Subcutaneous abdominal adipose tissue (tissue), 5 donors: ENCODE measurements at regions not wholly inside any gene's neighbourhood (a gene's known extent, or its start where the extent isn't known, plus 50 kb on each side); places are given as distances from the start of the nearest gene placed in this dataset.

Source experiments
- H3K27ac ChIP-seq: one replicate; pipeline ENCODE4 v1.7.0; 2013; ENCODE audit warnings: low read depth, mild to moderate bottlenecking, inconsistent platforms, low read length, moderate library complexity
- H3K27me3 ChIP-seq, 5 donors: one replicate each; pipeline ENCODE4 v1.7.0; 2013; ENCODE audit warnings: low read length in 5 of 5, inconsistent platforms in 1 of 5; ENCODE audit not compliant: control insufficient read depth in 5 of 5, insufficient read depth in 4 of 5
- H3K36me3 ChIP-seq, 5 donors: one replicate each; pipeline ENCODE4 v1.7.0; 2013; ENCODE audit warnings: low read length in 5 of 5; ENCODE audit not compliant: control insufficient read depth in 5 of 5, insufficient read depth in 5 of 5
- H3K4me1 ChIP-seq, 5 donors: one replicate each; pipeline ENCODE4 v1.7.0; 2013; ENCODE audit warnings: low read length in 5 of 5, mild to moderate bottlenecking in 3 of 5, moderate library complexity in 1 of 5; ENCODE audit not compliant: control insufficient read depth in 5 of 5, insufficient read depth in 5 of 5
- H3K4me3 ChIP-seq, 5 donors: one replicate each; pipeline ENCODE4 v1.7.0; 2013; ENCODE audit warnings: low read length in 5 of 5, low read depth in 1 of 5
- H3K9ac ChIP-seq, 5 donors: one replicate each; pipeline ENCODE4 v1.7.0; 2013; ENCODE audit warnings: low read length in 5 of 5, mild to moderate bottlenecking in 4 of 5, moderate library complexity in 3 of 5
- H3K9me3 ChIP-seq, 5 donors: one replicate each; pipeline ENCODE4 v1.7.0; 2013; ENCODE audit warnings: low read length in 5 of 5; ENCODE audit not compliant: control insufficient read depth in 5 of 5
- donor health status: healthy.
- donor health status: healthy.
- donor health status: healthy.
- donor health status: healthy.
- donor health status: healthy.

GRCh38 chr7:25857376-25858067 lies 294.5 kb upstream of the NFE2L3 start:
- Histone ChIP-seq H3K4me1 (peaks cover 4 to 49% (median 41%) of the 10 kb centered on the region in 5 donors), H3K36me3 (no peaks in the 10 kb centered on the region), H3K27me3 (peaks cover 0 to 46% (median 37%) of the 10 kb centered on the region in 5 donors), H3K9me3 (peaks cover 0 to 2% (median 0%) of the 10 kb centered on the region in 5 donors), H3K27ac (peak overlapping the region; percentile 95), H3K4me3 (peak overlapping the region; percentile 55 to 77 (median 73)), H3K9ac (peak overlapping the region in 3 of 5 donors; percentile 12 to 79 (median 60))

DNA sequence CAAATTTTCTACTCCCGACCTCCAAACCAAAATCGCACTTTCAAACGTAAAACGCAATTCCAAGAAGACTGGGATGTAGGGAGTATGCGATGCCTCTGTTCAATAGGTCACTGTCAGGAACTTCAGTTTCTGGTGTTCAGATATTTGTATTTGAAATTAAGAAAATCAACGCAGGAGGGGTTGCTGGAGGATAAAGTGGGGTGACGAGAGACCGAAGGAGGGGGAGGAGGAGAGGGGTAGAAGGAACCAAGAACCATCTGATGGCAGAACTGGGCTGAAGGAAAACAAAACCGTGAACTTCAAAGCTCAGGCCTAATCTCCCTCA lies 293.8 kb upstream of the NFE2L3 start:
- H3K9me3 ChIP-seq: peaks cover 0 to 2% (median 0%) of the 10 kb centered on the region in 5 donors
- no peaks in the 10 kb centered on the region for H3K36me3 ChIP-seq
- peaks cover 4 to 49% (median 41%) of the 10 kb centered on the region in 5 donors for H3K4me1 ChIP-seq
- no peak overlapping the region for H3K27ac ChIP-seq
- peaks cover 0 to 46% (median 32%) of the 10 kb centered on the region in 5 donors for H3K27me3 ChIP-seq
- H3K4me3 ChIP-seq: no peak overlapping the region
- H3K9ac ChIP-seq: no peak overlapping the region

DNA sequence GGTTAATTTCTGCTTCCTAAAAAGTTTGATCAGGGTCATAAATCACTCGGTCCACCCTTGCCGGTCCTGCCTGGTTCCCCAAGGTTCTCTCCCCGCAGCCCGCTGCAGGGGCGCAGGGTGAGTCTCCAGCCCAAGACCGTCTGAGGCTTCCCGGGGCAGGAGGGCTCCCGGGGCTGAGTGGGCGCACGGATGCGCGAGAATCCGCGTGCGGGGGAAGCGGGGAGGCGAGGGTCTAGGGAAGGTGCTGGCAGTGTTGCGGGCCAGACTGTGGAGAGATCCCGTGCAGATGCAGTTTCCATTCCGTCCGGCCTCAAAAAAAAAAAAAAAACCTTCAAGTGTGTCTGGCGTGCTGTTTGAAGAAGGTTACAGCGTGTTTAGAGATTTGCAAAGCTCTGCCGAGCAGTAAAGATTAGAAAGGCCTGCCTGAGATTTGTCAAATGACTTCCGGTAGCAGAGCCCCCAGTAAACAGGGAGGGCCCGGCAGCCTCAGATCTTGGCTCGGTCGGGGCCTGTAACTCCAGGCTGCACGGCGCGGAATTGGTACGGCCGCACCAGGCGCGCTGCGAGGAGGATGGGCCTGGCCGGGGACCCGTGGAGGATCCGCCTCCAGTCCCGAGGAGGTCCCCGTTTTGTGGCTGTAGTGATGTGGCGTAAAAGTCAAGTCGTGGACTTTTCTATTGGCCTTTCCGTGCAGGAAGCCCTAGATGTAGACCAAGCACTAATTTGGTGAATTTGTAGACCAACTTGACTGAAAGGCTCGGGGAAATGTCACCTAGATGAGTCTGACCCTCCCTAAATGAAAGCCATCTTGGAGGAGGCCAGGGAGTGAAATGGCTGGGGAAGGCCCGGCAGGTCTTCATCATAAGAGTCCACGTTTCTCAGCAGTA lies 293.2 kb upstream of the NFE2L3 start:
- H3K9me3 ChIP-seq: peaks cover 0 to 2% (median 0%) of the 10 kb centered on the region in 5 donors
- H3K9ac ChIP-seq: no peak overlapping the region
- H3K27ac ChIP-seq: no peak overlapping the region
- peaks cover 3 to 49% (median 41%) of the 10 kb centered on the region in 5 donors for H3K4me1 ChIP-seq
- H3K4me3 ChIP-seq: no peak overlapping the region
- H3K36me3 ChIP-seq: no peaks in the 10 kb centered on the region
- H3K27me3 ChIP-seq: peaks cover 0 to 49% (median 30%) of the 10 kb centered on the region in 5 donors

DNA sequence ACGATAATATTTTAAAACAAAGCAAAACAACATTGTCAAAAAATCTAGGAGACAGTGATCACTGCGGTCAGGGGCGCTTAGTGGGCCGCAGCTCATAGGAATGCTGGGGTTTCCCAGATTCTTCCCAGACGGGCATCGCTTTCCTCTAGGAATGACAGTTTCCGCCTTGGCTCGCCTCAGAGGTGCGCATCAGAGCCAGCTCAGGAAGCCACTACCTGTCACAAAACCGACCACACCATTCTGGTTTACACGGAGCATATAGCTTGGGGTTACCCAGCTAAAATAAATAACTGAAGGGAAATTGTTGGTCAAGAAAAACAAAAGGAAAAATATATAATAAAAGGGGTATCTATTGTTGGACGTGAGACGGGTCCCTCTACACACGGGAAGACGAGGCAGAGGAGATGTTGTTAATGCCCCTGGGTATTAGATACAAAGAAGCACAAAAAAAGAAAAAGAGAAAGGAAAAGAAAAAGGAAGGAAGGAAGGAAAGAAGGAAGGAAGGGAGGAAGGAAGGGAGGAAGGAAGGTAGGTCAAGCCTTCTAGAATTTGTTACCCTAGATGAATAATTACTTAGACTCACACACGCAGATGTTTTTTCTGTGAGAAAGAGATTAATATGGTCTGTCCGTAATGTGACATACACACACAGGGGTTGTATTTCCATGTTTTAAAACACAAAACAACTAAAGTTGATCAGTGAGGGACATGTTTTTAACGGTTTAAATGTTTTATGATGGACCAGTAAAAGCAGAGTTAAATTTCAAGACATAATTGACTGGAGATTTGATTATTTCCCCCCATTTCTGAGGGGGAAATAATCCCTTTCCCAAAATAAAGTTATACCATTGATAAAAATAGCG lies 292.4 kb upstream of the NFE2L3 start:
- Histone ChIP-seq H3K4me3 (no peak overlapping the region), H3K27ac (no peak overlapping the region), H3K36me3 (no peaks in the 10 kb centered on the region), H3K9ac (no peak overlapping the region), H3K4me1 (peaks cover 3 to 42% (median 34%) of the 10 kb centered on the region in 5 donors), H3K27me3 (peaks cover 0 to 49% (median 35%) of the 10 kb centered on the region in 5 donors), H3K9me3 (peaks cover 0 to 2% (median 0%) of the 10 kb centered on the region in 5 donors)

DNA sequence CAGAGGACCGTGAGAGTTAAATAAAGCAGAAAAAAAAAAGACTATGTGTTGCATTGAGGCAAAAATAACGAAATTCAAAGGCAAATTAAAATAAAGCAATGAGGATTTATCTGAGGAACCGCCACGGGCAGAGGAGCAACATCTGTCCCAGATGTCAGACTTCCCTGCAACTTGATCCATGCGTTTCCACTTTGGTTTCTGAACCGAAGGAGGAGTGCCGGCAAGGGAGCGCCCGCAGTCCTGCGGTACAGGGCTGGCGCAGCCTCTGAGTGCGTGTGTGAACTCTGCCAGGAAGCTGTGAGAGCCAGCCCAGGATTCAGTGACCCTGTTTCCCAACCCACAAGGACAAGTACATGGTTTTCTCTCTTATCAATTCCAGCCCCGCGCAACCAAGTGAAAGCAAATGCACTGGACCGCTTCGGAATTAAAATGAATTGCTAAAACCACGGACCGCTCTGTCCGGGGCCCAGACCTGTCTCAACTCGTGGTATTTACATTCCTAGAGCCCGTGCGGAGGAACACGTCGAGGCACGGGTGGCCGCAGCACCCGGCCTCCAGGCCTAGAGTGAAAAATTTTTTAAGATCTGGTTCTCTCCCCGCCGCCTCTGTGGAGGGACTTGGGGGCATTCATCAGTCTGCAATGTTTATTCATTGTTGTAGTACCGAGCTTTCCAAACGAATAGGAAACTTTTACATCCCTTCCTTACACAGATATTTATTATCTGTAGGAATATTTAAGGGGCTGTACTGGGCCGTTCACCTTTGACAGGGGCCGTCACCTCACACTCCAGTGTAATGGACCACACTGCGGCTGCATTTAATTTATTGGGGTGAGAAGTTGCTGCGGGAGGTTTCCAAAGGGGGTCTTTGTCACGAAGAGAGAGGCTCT lies 291.5 kb upstream of the NFE2L3 start:
- H3K9me3 ChIP-seq: peaks cover 0 to 4% (median 0%) of the 10 kb centered on the region in 5 donors
- H3K9ac ChIP-seq: no peak overlapping the region
- peaks cover 0 to 55% (median 39%) of the 10 kb centered on the region in 5 donors for H3K27me3 ChIP-seq
- H3K36me3 ChIP-seq: no peaks in the 10 kb centered on the region
- H3K4me3 ChIP-seq: no peak overlapping the region
- H3K4me1 ChIP-seq: peaks cover 3 to 37% (median 33%) of the 10 kb centered on the region in 5 donors
- no peak overlapping the region for H3K27ac ChIP-seq

- no peak overlapping the region for H3K9ac ChIP-seq
- no peak overlapping the region for H3K4me3 ChIP-seq
- peaks cover 0 to 4% (median 0%) of the 10 kb centered on the region in 5 donors for H3K9me3 ChIP-seq
- peaks cover 3 to 34% (median 27%) of the 10 kb centered on the region in 5 donors for H3K4me1 ChIP-seq
- H3K27ac ChIP-seq: no peak overlapping the region
- no peaks in the 10 kb centered on the region for H3K36me3 ChIP-seq
- peaks cover 3 to 61% (median 43%) of the 10 kb centered on the region in 5 donors for H3K27me3 ChIP-seq
Observed at GRCh38 chr7:25861164-25861496, 290.9 kb upstream of the NFE2L3 start.

DNA sequence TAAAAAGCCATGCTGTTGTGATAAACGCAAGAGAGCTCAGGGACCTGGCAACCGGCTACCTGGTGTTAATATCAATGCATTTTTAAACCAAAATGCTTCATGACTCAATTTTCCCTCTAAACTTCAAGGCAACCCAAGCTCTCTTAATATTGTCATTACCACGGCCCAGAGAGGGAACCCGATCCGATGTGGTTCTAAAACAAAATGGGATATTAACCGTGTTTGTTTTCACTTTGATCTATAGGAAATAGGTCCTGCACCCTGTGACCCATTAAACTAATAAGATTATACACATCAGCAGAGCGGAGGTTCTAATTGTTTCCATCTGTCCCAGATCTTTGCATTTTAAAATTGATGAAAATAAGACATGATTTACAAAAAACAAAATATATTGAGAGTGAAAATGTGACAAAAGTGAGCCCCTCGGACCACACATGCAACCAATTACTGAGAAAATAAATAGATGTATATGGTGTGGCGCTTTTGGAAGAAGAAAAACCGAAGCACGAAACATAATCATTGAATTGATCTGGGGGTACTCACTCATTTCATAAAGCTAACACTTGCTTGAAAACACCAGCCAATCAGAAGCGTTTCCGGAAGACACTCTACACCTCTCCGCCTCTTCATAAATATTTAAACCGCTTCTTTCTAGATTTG lies 290.3 kb upstream of the NFE2L3 start:
- Histone ChIP-seq H3K9ac (peak overlapping the region in 2 of 5 donors; percentile 42 to 52), H3K4me3 (peak overlapping the region; percentile 39 to 57 (median 49)), H3K9me3 (peaks cover 0 to 4% (median 0%) of the 10 kb centered on the region in 5 donors), H3K27ac (peak overlapping the region; percentile 55), H3K36me3 (no peaks in the 10 kb centered on the region), H3K4me1 (peaks cover 3 to 29% (median 21%) of the 10 kb centered on the region in 5 donors), H3K27me3 (peaks cover 7 to 62% (median 43%) of the 10 kb centered on the region in 5 donors)

DNA sequence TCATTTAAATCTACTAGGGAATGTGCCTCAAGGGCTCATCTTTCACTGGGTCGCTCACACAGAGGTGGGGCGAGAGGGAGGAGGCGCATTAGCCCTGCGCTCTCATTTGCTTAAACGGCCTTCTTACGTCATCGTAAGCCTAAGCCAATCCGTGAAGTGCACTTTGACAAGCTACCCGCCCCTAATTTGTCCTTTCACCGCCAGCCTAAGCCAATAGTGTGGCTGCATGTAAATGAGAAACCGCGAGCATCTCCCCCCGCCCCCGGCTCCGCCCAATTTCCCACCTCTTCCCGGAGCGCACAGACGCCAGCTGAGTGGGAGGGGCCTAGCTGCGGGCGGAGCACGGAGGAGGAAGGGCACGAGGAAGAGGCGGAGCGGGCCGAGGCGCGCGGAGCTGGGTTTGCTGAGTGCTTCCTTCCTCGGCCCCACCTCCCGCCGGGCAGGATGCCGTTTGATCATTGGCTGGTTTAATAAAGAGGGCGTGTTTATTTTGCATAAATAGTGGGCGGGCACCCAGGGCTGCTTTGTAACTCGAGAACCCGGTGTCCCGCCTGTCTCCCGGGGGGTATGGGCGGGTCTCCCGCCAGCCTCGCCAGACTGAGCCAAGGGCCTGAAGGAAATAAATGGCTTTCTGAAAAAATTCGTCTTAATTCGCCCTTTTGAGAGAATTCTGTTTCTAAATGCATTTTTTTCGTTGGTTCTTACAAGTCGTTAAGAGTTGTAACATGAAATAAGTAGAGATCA lies 289.6 kb upstream of the NFE2L3 start:
- peaks cover 0 to 4% (median 0%) of the 10 kb centered on the region in 5 donors for H3K9me3 ChIP-seq
- peak overlapping the region in 1 of 5 donors; percentile 42 for H3K9ac ChIP-seq
- H3K4me1 ChIP-seq: peaks cover 3 to 22% (median 18%) of the 10 kb centered on the region in 5 donors
- H3K36me3 ChIP-seq: no peaks in the 10 kb centered on the region
- peaks cover 7 to 58% (median 40%) of the 10 kb centered on the region in 5 donors for H3K27me3 ChIP-seq
- H3K4me3 ChIP-seq: peak overlapping the region in 4 of 5 donors; percentile 39 to 53 (median 46)
- no peak overlapping the region for H3K27ac ChIP-seq
